Fibroblast of gingiva (primary cell): ENCODE measurements at regions not wholly inside any gene's neighbourhood (a gene's known extent, or its start where the extent isn't known, plus 50 kb on each side); places are given as distances from the start of the nearest gene placed in this dataset.

ENCODE experiments used
- DNase-seq: peaks from one replicate; pipeline ENCODE4 v3.0.0-alpha.2; 2011; ENCODE audit warnings: low read depth

GRCh38 chr5:4518903-4519672 lies 621.0 kb upstream of the ADAMTS16 start:
- no peak for DNase-seq

DNA sequence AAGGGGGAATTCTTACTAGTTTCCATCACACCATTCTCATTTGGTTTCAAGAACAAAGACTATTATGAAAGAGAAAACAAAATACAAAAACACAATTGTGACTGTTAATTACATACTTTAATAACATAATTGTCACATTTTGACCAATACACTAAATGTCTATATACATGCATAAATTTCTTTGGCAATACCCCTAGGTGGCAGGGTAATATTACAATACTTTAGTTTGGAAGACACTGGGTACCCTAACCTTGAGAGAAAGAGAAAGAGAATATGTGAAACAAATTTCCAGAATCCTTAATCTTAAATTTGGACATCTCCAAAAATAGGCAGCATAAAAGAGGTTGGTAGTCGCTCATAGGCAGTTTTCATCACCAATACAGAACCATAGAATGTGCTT lies 619.6 kb upstream of the ADAMTS16 start:
- no peak for DNase-seq

- no peak for DNase-seq
Observed at GRCh38 chr5:4523038-4523437, 617.1 kb upstream of the ADAMTS16 start.

GRCh38 chr5:4531756-4532704 lies 608.1 kb upstream of the ADAMTS16 start:
- DNase-seq: no peak

GRCh38 chr5:4532705-4533080 lies 607.4 kb upstream of the ADAMTS16 start:
- DNase-seq: no peak

GRCh38 chr5:4533457-4534105 lies 606.5 kb upstream of the ADAMTS16 start:
- no peak for DNase-seq

DNA sequence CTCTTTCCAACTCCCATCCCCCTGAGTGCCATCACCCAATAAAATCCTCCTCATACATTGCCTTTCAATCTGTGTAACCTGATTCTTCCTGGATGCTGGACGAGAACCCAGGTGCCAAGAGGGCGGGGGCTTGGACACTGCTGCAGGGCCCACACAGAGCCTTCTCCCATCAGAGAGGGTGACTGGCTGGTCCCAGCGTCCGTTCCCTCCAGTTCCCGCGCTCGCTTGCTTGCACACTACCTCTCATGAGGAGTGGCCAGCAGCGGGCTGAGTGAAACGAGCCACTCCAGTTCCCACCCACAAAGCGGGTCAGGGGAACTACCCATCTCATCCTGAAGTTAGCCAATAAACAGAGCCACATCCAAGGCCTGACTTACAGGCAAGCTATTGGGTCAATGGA lies 602.6 kb upstream of the ADAMTS16 start:
- no peak for DNase-seq

- DNase-seq: no peak
Observed at GRCh38 chr5:4540375-4541173, 599.6 kb upstream of the ADAMTS16 start.

GRCh38 chr5:4541334-4541733 lies 598.8 kb upstream of the ADAMTS16 start:
- no peak for DNase-seq

GRCh38 chr5:4542145-4542778 lies 597.9 kb upstream of the ADAMTS16 start:
- DNase-seq: no peak

DNA sequence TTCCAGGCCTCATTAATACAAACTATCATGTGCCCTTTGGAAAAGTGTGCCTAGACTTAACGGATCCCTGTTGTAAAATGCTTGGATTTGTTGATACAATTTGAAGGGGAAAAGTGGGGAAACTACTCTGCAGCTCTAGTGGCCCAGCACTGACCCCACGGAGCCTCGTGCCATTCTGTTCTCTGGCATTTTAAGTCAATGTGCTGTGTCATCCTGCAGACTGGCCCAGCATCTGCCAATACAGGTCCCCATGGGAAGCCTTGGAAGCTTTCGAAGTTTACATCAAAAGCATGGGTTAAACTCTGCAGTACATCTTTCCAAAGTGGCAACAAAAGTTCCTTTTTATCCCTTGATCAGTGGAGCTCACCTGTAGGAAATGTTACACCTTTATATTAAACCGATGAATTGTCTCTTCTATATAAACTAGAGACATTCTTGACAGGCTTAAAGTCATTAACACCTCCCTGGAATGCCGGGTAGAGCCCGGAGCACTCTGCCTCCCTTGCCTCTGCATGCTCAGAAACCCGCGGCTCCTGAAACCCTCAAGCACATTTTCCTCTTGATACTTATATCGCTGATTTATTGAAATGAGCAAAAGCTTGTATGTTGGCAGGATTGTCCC lies 596.0 kb upstream of the ADAMTS16 start:
- no peak for DNase-seq

GRCh38 chr5:4547547-4547946 lies 592.6 kb upstream of the ADAMTS16 start:
- DNase-seq: no peak

GRCh38 chr5:4548341-4548740 lies 591.8 kb upstream of the ADAMTS16 start:
- DNase-seq: no peak

DNA sequence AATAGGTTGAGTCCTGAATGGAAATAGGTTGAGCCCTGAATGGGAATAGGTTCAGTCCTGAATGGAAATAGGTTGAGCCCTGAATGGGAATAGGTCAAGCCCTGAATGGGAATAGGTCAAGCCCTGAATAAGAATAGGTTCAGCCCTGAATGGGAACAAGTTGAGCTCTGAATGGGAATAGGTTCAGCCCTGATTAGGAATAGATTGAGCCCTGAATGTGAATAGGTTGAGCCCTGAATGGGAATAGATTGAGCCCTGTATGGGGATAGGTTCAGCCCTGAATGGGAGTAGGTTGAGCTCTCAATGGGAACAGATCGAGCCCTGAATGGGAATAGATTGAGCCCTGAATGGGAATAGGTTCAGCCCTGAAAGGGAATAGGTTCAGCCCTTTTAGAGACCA lies 590.8 kb upstream of the ADAMTS16 start:
- no peak for DNase-seq

DNA sequence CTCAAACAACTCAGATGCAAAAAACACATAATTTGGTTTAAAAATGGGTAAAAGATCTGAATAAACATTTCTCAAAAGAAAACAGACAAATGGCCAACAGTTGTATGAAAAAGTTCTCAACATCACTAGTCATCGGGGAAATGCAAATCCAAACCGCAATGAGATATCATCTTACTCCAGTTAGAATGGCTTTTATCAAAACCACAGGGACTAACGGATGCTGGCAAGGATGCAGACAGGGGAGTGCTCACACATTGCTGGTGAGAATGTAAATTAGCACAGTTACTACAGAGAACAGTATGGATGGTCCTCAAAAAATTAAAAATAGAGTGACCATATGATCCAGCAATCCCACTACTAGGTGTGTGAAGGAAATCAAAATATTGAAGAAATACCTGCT lies 589.1 kb upstream of the ADAMTS16 start:
- DNase-seq: no peak

DNA sequence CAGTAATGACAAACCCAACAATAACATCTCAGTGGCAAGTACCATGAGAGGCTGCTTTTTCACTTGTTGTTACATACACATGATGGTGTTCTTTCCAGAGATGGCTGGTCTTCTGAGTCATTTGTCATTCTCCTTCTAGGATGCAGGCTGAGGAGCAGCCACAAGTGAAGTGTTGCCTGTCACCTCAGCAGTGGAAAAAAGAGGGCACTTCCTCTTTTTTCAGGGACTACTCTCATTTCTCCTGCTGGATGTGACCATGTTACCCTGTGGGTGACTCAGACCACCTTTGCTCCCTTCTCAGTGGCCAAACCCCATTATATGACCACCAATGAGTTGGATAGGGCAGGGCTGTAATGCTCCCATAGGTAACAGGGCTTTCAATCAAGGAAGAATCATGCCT lies 587.0 kb upstream of the ADAMTS16 start:
- DNase-seq: no peak

DNA sequence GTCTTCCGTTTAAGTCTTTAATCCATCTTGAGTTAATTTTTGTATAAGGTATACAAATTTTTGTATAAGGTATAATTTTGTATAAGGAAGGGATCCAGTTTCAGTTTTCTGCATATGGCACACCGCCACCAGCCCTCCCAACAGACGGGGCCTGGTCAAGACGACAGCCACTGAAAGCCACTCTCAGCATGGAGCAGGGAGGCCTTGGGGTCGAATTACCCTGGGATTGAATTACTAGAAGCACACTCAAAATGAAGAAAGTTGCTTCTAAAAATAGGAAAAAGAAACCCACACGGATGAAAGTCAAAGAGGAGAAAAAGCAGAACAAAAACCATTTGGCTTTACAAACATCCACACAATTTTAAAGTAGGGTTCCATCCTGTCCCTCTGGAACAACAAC lies 586.2 kb upstream of the ADAMTS16 start:
- no peak for DNase-seq

DNA sequence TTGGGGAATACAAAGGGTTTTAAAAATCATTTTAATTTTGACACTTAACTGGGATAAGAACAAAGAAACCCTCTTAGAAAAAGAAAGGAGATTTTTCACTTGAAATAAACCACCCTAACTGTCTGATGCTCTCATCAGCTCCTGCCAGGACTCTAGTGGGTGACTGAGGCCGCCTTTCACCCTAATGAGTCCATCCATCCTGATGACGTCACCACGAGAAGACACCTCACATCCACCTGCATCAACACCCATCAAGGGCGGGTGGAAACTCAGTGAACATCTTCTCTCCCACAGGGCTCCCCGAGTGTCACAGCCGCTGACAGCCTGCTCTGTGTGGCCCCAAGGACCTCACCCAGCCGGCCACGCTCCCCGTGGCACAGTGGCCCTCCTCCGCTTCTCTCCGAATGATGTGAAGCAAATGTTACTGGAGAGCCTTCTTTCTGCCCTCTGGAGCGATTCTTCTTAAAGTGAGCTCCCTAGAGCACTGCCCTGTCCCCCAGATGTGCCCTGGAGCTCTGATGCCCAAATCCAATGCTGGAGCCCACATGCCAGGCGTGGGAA lies 584.3 kb upstream of the ADAMTS16 start:
- no peak for DNase-seq

- no peak for DNase-seq
Observed at GRCh38 chr5:4561403-4561802, 578.7 kb upstream of the ADAMTS16 start.

GRCh38 chr5:4563400-4563799 lies 576.7 kb upstream of the ADAMTS16 start:
- DNase-seq: no peak
